Left ventricle myocardium inferior (tissue), 1 donor: ENCODE measurements at regions not wholly inside any gene's neighbourhood (a gene's known extent, or its start where the extent isn't known, plus 50 kb on each side); places are given as distances from the start of the nearest gene placed in this dataset.

Experiments
- DNase-seq: peaks from one replicate; pipeline ENCODE4 v3.0.0-alpha.2; 2020
- H3K27ac ChIP-seq: fragments of 200-600 bp; replicated peaks from 2 replicates; pipeline ENCODE4 v1.8.0; 2021
- H3K27me3 ChIP-seq: fragments of 200-600 bp; 2 replicates; pipeline ENCODE4 v1.8.0; 2021; ENCODE audit warnings: low read depth
- H3K36me3 ChIP-seq: fragments of 200-600 bp; 2 replicates; pipeline ENCODE4 v1.8.0; 2021
- H3K4me1 ChIP-seq: fragments of 200-600 bp; 2 replicates; pipeline ENCODE4 v1.8.0; 2021
- H3K4me3 ChIP-seq: fragments of 200-600 bp; 2 replicates; pipeline ENCODE4 v1.8.0; 2021; ENCODE audit warnings: mild to moderate bottlenecking, moderate library complexity
- H3K9me3 ChIP-seq: fragments of 200-600 bp; replicated peaks from 2 replicates; pipeline ENCODE4 v1.8.0; 2021
- intact Hi-C: fragments of 100-400 bp; cut with micrococcal nuclease; formaldehyde crosslinking; loops from one replicate; pipeline ENCODE4 v1.11.0; 2022
- TF ChIP-seq, protein P1 (sequence below): fragments of 200-600 bp; IDR thresholded peaks from 2 replicates; pipeline ENCODE4 v1.8.0; 2021; ENCODE audit warnings: antibody characterized with exemption, mild to moderate bottlenecking, borderline replicate concordance
- donor health status: DM: no; HTN: yes; CAD: no; lungs with severe emphysema.

GRCh38 chr16:65463652-65464260 lies 341.9 kb upstream of the CDH11 start:
- no peaks in the 10 kb centered on the region for H3K36me3 ChIP-seq
- H3K27ac ChIP-seq, result no peak overlapping the region
- H3K27me3 ChIP-seq, result no peaks in the 10 kb centered on the region
- TF ChIP-seq, protein P1, sequence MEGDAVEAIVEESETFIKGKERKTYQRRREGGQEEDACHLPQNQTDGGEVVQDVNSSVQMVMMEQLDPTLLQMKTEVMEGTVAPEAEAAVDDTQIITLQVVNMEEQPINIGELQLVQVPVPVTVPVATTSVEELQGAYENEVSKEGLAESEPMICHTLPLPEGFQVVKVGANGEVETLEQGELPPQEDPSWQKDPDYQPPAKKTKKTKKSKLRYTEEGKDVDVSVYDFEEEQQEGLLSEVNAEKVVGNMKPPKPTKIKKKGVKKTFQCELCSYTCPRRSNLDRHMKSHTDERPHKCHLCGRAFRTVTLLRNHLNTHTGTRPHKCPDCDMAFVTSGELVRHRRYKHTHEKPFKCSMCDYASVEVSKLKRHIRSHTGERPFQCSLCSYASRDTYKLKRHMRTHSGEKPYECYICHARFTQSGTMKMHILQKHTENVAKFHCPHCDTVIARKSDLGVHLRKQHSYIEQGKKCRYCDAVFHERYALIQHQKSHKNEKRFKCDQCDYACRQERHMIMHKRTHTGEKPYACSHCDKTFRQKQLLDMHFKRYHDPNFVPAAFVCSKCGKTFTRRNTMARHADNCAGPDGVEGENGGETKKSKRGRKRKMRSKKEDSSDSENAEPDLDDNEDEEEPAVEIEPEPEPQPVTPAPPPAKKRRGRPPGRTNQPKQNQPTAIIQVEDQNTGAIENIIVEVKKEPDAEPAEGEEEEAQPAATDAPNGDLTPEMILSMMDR, result no peak
- no peaks in the 10 kb centered on the region for H3K4me1 ChIP-seq
- no peak overlapping the region for H3K4me3 ChIP-seq
- DNase-seq, result no peak
- intact Hi-C loops, result no loop called here
- H3K9me3 ChIP-seq, result no peaks in the 10 kb centered on the region

DNA sequence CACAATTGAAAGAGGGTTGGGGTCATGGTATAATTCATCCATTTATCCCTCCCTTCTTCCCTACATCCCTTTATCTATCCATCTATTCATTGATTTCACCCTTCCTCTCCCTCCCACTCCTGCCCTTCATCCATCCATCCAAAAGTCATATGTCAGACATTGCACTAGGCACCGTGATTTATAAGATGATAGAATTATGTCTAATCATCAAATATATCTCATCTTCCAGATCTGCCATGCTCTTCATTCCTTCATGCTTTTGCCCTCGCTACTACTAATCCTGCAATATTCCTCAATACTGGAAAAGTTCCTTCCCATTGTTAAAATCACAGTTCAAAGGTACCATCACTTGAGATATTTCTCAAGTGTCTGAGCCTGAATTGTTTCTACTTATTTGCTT lies 335.2 kb upstream of the CDH11 start:
- intact Hi-C loops, result no loop called here

GRCh38 chr16:65455761-65456160 lies 333.9 kb upstream of the CDH11 start:
- TF ChIP-seq, protein P1, result no peak
- Histone ChIP-seq H3K9me3 (no peaks in the 10 kb centered on the region), H3K27me3 (no peaks in the 10 kb centered on the region), H3K27ac (no peak overlapping the region), H3K4me1 (no peaks in the 10 kb centered on the region), H3K36me3 (no peaks in the 10 kb centered on the region), H3K4me3 (no peak overlapping the region)
- intact Hi-C loops, result no loop called here
- DNase-seq, result no peak

More for the DNA sequence above, 335.2 kb upstream of the CDH11 start:
- Histone ChIP-seq H3K4me1 (no peaks in the 10 kb centered on the region), H3K9me3 (no peaks in the 10 kb centered on the region), H3K27me3 (no peaks in the 10 kb centered on the region), H3K27ac (no peak overlapping the region), H3K4me3 (no peak overlapping the region), H3K36me3 (no peaks in the 10 kb centered on the region)
- TF ChIP-seq, protein P1, result no peak
- no peak for DNase-seq

DNA sequence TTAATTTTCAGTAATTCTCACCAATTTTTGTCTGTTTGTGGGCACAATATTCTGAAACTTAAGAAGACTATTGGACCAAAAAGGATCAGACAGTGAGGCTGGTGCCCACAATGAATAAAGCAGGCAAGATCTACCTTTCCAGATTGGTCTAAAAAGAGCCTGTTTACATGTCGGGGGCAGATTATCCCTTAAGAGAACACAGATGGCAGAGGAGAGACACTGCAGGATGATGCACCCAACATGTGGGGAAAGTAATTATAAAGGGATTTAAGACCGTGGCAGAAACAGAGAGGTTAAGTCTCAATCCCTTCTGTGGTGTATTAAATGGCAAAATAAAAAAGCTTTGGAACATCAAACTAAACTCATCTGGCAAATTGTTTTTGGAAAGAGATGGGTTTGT lies 331.8 kb upstream of the CDH11 start:
- intact Hi-C loops, result no loop called here
- Histone ChIP-seq H3K36me3 (no peaks in the 10 kb centered on the region), H3K4me1 (no peaks in the 10 kb centered on the region), H3K4me3 (no peak overlapping the region), H3K27ac (no peak overlapping the region), H3K9me3 (peaks cover 20% of the 10 kb centered on the region), H3K27me3 (no peaks in the 10 kb centered on the region)
- no peak for DNase-seq
- TF ChIP-seq, protein P1, result no peak

GRCh38 chr16:65449526-65449925 lies 327.7 kb upstream of the CDH11 start:
- TF ChIP-seq, protein P1, result no peak
- intact Hi-C loops, result no loop called here

More at GRCh38 chr16:65449526-65449925, 327.7 kb upstream of the CDH11 start:
- H3K27me3 ChIP-seq, result peaks cover 8% of the 10 kb centered on the region
- no peaks in the 10 kb centered on the region for H3K36me3 ChIP-seq
- peaks cover 27% of the 10 kb centered on the region for H3K9me3 ChIP-seq
- H3K4me1 ChIP-seq, result no peaks in the 10 kb centered on the region
- no peak overlapping the region for H3K4me3 ChIP-seq
- no peak for DNase-seq
- no peak overlapping the region for H3K27ac ChIP-seq
